ENCODE measurements at regions not wholly inside any gene's neighbourhood (a gene's known extent, or its start where the extent isn't known, plus 50 kb on each side); places are given as distances from the start of the nearest gene placed in this dataset.
"Not testable (repeated sequence)": the region's sequence is repeated elsewhere in the genome, so short reads cannot be mapped to it uniquely, and the experiment has no call there.

DNA sequence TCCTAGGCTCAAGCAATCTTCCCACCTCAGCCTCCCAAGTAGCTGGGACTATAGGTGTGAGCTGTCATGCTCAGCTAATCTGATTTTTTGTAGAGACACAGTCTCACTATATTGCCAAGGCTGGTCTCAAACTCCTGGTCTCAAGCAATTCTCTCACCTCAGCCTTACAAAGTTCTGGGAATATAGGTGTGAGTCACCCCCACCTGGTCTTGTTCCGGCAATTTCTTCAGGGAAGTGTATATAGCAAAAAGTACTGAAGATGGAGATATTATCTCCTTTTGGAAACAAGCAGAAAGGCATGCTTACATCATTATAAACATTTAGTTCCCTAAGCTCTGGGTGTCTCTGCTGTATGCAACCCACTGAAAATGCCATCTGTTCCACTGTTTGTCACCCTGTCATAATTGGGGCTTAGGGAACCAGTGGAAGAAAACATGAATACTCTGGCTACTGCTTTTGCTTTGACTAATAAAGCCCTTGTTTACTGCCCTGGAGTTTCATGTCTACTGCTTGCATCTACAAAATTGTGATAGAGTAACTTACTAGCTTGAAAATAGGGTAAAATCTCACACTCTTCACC lies 940.2 kb downstream of the GALC start:
- no peak for DNase-seq (ENCODE audit: low spot score)

- no peak for DNase-seq (ENCODE audit: low spot score)
Measured at GRCh38 chr14:87050421-87050820, 942.6 kb downstream of the GALC start.

DNA sequence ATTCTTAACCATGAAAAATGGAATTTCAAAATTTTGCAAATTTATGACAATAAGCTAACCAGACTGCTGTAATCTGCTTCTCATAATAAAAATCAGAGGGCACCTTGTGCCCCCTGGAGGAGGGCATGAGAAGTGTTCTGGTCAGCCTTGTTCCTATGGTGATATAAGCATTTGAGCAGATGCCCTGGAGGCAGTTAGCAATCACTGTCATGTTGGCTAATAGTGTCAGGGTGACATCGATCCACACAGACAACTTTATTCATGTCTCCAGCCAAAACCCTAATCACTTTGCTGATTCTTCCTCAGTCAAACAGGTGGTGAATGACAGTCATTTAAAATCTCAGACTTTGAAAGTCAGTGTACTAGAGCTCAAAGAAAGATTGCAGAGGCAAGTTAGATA lies 943.0 kb downstream of the GALC start:
- DNase-seq (ENCODE audit: low spot score) = no peak

DNA sequence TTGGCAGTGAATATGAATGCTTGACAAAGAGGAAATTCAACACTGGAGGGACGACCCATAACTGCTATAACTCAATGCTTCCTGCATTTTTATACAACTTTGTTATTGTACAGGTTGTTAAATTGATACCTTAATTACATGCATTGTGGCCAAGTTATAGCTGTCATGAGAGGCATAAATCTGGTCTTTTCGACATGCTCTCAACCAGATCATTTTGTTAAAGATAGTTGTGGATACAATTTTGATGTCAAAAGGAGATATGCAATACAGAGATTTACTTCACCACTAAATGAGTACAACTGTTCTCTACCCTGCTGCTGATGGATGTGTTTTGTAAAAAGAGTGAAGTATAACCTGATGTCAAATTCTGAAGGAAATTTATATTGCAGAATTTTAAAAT lies 946.0 kb downstream of the GALC start:
- DNase-seq (ENCODE audit: low spot score) = no peak

- DNase-seq (ENCODE audit: low spot score) = no peak
Measured at GRCh38 chr14:87045956-87046355, 947.0 kb downstream of the GALC start.

DNA sequence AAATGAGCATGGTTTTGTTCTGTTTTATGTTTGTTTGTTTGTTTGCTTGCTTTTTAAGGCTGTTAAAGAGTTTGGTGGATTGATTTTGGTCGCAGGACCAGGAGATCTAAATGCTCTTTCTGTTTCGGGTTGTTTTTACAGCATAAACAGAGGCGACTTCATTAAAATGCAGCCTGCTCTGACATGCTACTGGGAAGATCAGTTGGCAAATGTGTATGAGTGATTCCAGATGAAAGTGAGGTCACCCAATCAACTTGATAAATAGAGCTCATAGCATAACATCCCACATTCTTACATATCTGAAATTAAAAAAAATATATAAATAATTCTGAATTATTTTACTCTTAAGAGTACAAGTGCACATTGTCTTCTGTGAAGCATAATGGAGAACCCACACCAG lies 947.7 kb downstream of the GALC start:
- DNase-seq (ENCODE audit: low spot score) = no peak

- no peak for DNase-seq (ENCODE audit: low spot score)
Measured at GRCh38 chr14:87044807-87045206, 948.2 kb downstream of the GALC start.

DNA sequence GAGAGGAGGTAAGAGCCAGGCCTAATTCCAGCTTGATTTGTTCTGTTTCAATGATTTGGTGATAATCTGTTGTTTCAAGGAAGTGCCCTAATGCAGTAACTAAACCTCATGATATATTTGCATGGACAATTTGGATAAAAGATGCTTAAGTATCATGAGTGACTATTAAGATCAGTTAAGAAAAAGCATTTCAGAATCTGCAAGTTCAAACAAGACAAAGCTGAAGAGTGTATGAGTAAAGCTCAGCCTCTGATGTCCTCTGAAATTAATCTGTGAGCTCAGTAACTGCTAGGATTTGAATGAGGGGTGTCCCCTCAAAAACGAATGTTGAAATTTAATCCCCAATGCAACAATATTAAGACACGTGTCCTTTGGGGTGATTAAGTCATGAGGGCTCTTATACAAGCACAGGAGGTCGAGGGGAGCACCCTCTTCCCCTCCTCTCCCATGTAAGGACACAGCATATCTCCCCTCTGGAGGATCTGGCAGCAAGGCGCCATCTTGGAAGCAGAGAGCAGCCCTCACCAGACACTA lies 949.2 kb downstream of the GALC start:
- DNase-seq (ENCODE audit: low spot score) = no peak

GRCh38 chr14:87042354-87042753 lies 950.6 kb downstream of the GALC start:
- no peak for DNase-seq (ENCODE audit: low spot score)

- no peak for DNase-seq (ENCODE audit: low spot score)
Measured at GRCh38 chr14:87041290-87042020, 951.5 kb downstream of the GALC start.

- no peak for DNase-seq (ENCODE audit: low spot score)
Measured at GRCh38 chr14:87034680-87035079, 958.3 kb downstream of the GALC start.

DNA sequence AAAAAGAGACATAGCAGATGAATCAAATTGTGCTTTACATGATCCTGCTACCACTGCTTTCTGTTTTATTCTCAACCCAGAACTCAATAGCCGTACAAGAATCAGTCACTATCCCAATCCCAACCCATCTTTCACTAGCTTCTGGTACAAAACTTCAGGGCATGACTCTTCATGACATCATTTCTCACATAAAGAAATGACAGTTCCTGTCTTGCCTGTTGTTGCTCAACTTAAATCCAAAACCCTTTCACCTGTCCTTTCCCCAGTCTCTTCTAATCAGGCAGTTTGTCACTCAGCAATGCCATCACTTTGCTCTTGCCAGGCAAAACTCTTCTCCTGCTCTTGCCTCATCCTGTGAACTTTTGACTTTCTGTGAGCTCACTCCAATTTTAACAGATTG lies 962.8 kb downstream of the GALC start:
- DNase-seq (ENCODE audit: low spot score) = no peak

- DNase-seq (ENCODE audit: low spot score) = not testable (repeated sequence)
Measured at GRCh38 chr14:87020106-87020505, 972.9 kb downstream of the GALC start.

- DNase-seq (ENCODE audit: low spot score) = no peak
Measured at GRCh38 chr14:87018294-87018693, 974.7 kb downstream of the GALC start.

DNA sequence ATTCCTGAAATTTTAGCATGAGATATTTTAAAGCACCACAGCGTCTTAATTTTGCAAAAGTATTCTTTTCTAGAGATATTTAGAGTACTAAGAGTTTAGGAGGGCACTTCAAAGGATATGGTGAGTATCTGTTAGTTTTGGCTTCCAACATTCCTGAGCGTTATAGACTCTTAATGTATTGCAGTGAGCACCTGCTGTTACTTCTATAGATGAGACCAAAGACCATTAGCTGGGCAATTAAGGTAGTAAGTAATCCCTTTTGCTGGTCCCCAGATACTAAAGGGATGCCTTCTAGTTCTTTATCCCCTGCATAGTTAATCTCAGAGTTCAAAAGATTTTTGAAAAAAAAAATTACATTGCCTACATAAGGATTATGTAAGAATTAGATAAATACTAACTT lies 975.6 kb downstream of the GALC start:
- DNase-seq (ENCODE audit: low spot score) = no peak

DNA sequence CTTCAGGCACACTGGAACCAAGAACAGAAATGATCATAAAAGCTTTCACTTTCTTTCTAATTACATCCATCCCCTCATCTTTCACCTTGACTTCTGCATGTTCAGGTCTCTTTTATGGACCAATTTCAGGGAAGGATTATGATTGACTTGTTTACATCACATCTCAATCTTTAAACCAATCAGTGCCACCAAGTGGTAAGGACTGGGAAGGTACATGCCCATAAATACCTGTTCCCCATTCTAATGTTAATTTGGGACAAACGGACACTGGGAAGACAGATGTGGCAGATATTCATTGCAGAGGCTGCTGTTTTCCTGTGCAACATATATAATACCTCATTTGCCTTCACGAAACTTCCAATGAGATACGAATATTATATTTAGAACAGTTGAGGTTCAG lies 978.1 kb downstream of the GALC start:
- no peak for DNase-seq (ENCODE audit: low spot score)

- DNase-seq (ENCODE audit: low spot score) = no peak
Measured at GRCh38 chr14:87013583-87013982, 979.4 kb downstream of the GALC start.

- DNase-seq (ENCODE audit: low spot score) = no peak
Measured at GRCh38 chr14:87008965-87009364, 984.0 kb downstream of the GALC start.

DNA sequence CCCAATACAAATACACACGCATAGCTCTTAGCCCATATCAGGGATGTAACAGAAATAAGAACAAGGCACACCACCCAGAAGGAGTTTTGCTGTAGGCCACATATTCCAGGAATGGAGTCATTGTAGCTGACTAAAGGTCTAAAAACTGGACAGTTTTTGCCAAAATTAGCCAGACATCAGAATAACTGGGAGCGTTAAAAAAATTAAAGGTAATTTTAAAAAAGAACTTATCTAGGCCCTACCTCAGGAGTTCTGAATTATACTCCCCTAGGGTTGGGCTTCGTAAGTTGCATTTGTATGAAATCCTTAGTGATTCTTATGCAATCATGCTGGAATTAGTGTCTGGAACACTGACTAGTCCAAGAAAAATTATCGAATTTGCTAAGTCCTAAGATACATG lies 987.7 kb downstream of the GALC start:
- DNase-seq (ENCODE audit: low spot score) = no peak

DNA sequence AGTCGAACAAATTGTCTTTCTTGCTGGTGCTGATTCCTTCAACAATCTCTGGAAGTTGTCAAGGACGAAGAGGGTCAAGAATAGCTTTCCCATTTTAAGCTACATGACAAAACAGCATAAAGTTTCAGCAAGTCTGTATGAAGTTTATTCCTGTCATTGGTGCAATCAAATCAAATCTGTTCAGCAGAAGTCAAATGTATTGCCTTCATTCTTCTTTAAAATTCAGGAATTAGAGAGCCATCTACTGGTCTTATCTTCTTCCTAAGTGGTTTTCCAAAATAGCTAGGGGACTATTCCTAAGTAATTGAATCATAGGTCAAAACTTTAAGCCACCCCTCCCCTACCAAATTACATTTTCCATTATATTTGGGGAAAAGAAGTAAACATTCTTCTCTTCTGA lies 990.2 kb downstream of the GALC start:
- DNase-seq (ENCODE audit: low spot score) = no peak

GRCh38 chr14:87001333-87001732 lies 991.6 kb downstream of the GALC start:
- no peak for DNase-seq (ENCODE audit: low spot score)

DNA sequence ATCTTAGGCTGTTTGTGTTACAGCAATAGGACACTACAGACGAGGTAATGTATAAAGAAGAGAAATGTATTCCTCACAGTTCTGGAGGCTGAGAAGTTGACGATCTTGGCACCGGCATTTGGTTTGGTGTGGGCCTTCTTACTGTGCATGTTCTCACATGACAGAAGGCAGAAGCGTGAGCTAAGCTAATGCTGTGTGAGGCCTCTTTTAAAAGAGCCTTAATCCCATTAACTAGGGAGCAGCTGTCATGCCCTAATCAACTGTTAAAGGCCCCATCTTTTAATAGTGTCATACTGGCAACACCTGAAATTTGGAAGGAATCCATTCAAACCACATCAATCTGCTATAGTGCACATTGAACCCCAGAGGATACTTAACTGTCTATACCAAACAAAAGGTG lies 992.9 kb downstream of the GALC start:
- no peak for DNase-seq (ENCODE audit: low spot score)

DNA sequence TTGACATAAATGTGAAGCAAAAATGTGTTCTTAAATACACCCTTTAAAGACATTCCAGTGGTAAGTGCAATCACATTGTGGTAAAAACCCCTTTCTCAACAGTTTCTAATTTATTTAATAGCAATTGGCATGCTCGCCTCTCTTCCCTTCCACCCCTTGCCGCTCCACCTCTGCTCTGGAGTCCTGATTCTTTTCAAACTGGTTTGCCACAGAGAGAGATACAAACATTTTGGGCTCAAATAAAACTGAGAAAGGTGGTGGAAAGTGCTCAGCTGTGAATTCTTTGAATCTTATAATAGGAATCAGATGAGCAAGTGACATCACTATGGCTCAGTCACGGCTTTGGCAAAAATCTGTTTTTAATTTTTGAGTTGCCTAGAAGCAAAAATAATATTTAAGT lies 993.9 kb downstream of the GALC start:
- DNase-seq (ENCODE audit: low spot score) = no peak

GRCh38 chr14:86997271-86997670 lies 995.7 kb downstream of the GALC start:
- no peak for DNase-seq (ENCODE audit: low spot score)
